GM21447 (cell line): ENCODE measurements at regions not wholly inside any gene's neighbourhood (a gene's known extent, or its start where the extent isn't known, plus 50 kb on each side); places are given as distances from the start of the nearest gene placed in this dataset.

Experiments
- ATAC-seq: cut with Tn5 transposase; IDR thresholded peaks from one replicate; pipeline ENCODE4 v1.9.1; 2021; ENCODE audit not compliant: unreplicated experiment

DNA sequence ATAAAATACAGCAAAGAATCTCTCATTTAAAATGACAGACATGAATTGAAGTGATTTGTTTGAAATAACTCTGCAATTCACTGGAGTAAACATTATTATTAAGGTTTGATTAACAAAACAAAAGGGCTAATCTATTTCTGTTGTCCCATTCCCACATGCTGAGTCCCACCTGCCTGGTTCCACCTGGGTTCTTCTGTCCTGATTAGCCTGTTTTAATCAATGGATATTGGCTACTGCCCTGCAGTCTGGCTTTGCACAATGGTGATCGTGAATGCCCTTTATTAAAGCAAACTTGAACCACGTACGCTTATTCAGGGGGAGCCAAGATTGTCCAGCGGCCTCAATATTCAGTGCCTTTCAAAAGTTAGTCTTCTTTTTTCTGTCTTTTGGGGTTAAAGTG lies 72.8 kb upstream of the CDH19 start:
- no peak for ATAC-seq

DNA sequence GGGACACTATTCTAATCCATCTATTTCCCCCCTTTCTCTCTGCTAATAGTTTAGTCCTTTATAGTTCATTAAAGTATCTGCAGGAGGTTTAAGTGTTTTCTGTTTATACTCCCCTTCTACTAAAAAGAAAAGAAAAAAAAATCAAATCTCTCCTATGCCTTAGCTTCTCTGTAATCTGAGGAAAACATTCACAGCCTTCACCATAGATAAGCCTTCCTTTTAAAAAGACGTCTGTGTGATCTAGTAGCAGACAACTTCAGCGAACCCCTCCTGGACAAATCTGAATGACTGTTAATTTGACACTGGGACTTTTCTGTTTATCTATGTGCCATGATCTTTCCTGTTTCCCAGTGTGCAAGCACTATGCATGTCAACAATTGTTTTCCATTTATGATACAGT lies 70.4 kb upstream of the CDH19 start:
- no peak for ATAC-seq

DNA sequence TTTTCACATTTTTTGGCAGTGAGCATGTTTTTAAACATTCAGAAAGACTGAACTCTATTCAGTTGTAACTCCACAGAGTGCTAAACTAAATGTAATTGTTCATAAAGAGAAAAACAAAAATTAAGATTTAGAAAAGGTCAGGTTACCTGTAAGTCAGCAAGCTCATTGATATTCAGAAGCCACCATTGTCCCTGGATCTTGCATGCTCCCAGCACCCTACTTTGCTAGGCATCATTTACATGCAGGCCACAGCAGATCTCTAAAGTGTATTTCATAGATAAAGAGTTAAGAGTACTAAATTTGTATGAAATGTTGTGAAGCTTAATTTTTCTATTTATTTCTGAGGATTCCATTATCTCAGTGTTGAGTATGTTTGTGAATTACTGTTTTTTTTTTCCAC lies 64.8 kb upstream of the CDH19 start:
- ATAC-seq: no peak

DNA sequence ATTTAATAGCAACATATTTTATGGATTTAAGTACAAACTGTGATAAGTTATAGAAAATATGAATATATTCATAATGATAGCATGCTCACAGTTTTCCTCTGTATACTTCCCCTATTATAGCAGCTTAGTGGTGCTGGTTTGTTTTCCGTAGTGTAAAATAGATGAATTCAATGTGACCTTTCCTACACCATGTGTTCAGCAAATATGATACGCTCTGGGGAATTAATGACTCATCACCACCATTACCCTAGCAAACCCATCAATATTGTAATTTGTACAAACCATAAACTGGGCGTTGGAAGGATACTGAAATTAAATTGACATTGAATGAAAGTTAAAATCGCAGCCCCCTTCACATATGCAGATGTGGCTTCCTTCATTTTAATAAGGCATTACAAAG lies 58.7 kb upstream of the CDH19 start:
- no peak for ATAC-seq

DNA sequence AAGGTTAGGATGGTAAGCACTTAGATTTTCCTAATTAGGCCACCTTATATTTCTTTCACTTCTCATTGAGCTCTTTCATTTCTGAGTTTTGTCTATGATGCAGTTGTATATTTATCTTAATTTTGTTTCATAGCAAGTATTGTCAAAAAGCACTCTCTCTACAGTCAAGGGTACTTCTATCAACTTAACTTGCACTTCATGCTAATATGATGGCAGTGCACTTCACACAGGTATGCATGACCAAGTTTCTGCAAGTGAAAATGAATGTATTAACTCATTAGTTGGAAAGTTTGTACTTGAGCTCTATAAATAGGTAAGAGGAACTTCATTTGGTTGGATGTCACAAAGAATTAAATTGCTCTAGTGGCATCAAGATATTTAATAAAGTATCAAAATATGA lies 51.5 kb upstream of the CDH19 start:
- ATAC-seq: no peak
